ENCODE measurements at regions not wholly inside any gene's neighbourhood (a gene's known extent, or its start where the extent isn't known, plus 50 kb on each side); places are given as distances from the start of the nearest gene placed in this dataset.

GRCh38 chr5:40284863-40285262, 394.9 kb upstream of the PTGER4 start:
- TF ChIP-seq CTCF (IDR thresholded peaks at IDR 0.05; ENCODE audit: control insufficient read depth, insufficient read depth, low read depth, low read length, missing control alignments) = no peak
- no peak overlapping the region for H3K4me3 ChIP-seq (ENCODE audit: control insufficient read depth, low read depth, low read length)
- DNase-seq (ENCODE audit: low read depth) = no peak

GRCh38 chr5:40278881-40279280, 400.8 kb upstream of the PTGER4 start:
- no peak overlapping the region for H3K4me3 ChIP-seq (ENCODE audit: control insufficient read depth, low read depth, low read length)
- no peak for DNase-seq (ENCODE audit: low read depth)
- TF ChIP-seq CTCF (IDR thresholded peaks at IDR 0.05; ENCODE audit: control insufficient read depth, insufficient read depth, low read depth, low read length, missing control alignments) = no peak

GRCh38 chr5:40277161-40277906, 402.4 kb upstream of the PTGER4 start:
- no peak for TF ChIP-seq CTCF (IDR thresholded peaks at IDR 0.05; ENCODE audit: control insufficient read depth, insufficient read depth, low read depth, low read length, missing control alignments)
- no peak overlapping the region for H3K4me3 ChIP-seq (ENCODE audit: control insufficient read depth, low read depth, low read length)
- DNase-seq (ENCODE audit: low read depth) = no peak

GRCh38 chr5:40276426-40277102, 403.2 kb upstream of the PTGER4 start:
- no peak overlapping the region for H3K4me3 ChIP-seq (ENCODE audit: control insufficient read depth, low read depth, low read length)
- no peak for DNase-seq (ENCODE audit: low read depth)
- TF ChIP-seq CTCF (IDR thresholded peaks at IDR 0.05; ENCODE audit: control insufficient read depth, insufficient read depth, low read depth, low read length, missing control alignments) = no peak

GRCh38 chr5:40274568-40274967, 405.1 kb upstream of the PTGER4 start:
- H3K4me3 ChIP-seq (ENCODE audit: control insufficient read depth, low read depth, low read length) = no peak overlapping the region
- TF ChIP-seq CTCF (IDR thresholded peaks at IDR 0.05; ENCODE audit: control insufficient read depth, insufficient read depth, low read depth, low read length, missing control alignments) = no peak
- no peak for DNase-seq (ENCODE audit: low read depth)

- no peak for TF ChIP-seq CTCF (IDR thresholded peaks at IDR 0.05; ENCODE audit: control insufficient read depth, insufficient read depth, low read depth, low read length, missing control alignments)
- DNase-seq (ENCODE audit: low read depth) = no peak
- no peak overlapping the region for H3K4me3 ChIP-seq (ENCODE audit: control insufficient read depth, low read depth, low read length)
Measured at GRCh38 chr5:40273936-40274335, 405.8 kb upstream of the PTGER4 start.
